CD14-positive monocyte (primary cell): ENCODE measurements at regions not wholly inside any gene's neighbourhood (a gene's known extent, or its start where the extent isn't known, plus 50 kb on each side); places are given as distances from the start of the nearest gene placed in this dataset.

Source experiments
- DNase-seq, 3 donors: peaks; one replicate each; pipeline ENCODE4 v3.0.0-alpha.2; 2011 to 2022
- H2AFZ ChIP-seq: 2 replicates; pipeline ENCODE4 v1.6.0; 2012; ENCODE audit warnings: mild to moderate bottlenecking, low read depth, low read length, inconsistent platforms; ENCODE audit not compliant: insufficient read depth, poor library complexity, severe bottlenecking
- H3K27ac ChIP-seq, 2 donors: 1 replicate in 1 of 2; 2 replicates in 1 of 2; pipeline ENCODE4 v1.5.1; 2012 to 2013; ENCODE audit warnings: low read length in 2 of 2, control low read depth in 1 of 2, inconsistent platforms in 1 of 2, low read depth in 1 of 2, mild to moderate bottlenecking in 1 of 2
- H3K27me3 ChIP-seq, 2 donors: one replicate each; pipeline versions ENCODE4 v1.6.0 to v1.6.1; 2011 to 2013; ENCODE audit warnings: low read length in 2 of 2; ENCODE audit not compliant: control insufficient read depth in 2 of 2, insufficient read depth in 2 of 2
- H3K36me3 ChIP-seq, 2 donors: replicated peaks in 1 of 2; 1 replicate in 1 of 2; 2 replicates in 1 of 2; pipeline versions ENCODE4 v1.5.1 to v1.6.1; 2012 to 2013; ENCODE audit warnings: low read length in 2 of 2, control low read depth in 1 of 2, inconsistent platforms in 1 of 2, mild to moderate bottlenecking in 1 of 2; ENCODE audit not compliant: insufficient read depth in 2 of 2, control insufficient read depth in 1 of 2
- H3K4me1 ChIP-seq, 2 donors: 1 replicate in 1 of 2; 2 replicates in 1 of 2; pipeline versions ENCODE4 v1.5.1 to v1.6.1; 2012 to 2013; ENCODE audit warnings: low read length in 2 of 2, control low read depth in 1 of 2, inconsistent platforms in 1 of 2, mild to moderate bottlenecking in 1 of 2, moderate library complexity in 1 of 2; ENCODE audit not compliant: insufficient read depth in 2 of 2, control insufficient read depth in 1 of 2
- H3K4me2 ChIP-seq: replicated peaks from 2 replicates; pipeline ENCODE3; 2012; ENCODE audit warnings: low read length, moderate library complexity, mild to moderate bottlenecking; ENCODE audit not compliant: poor library complexity, severe bottlenecking; ENCODE audit errors: extremely low read depth
- H3K4me3 ChIP-seq, 3 experiments: fragments of 200-600 bp in 1 of 3; sonication (generic) in 1 of 3; replicated peaks in 1 of 3; 1 replicate in 2 of 3; 2 replicates in 1 of 3; pipeline ENCODE4 v1.5.1; 2011 to 2013; ENCODE audit warnings: low read length in 3 of 3, mild to moderate bottlenecking in 3 of 3, control low read depth in 2 of 3, low read depth in 2 of 3, inconsistent platforms in 1 of 3, moderate library complexity in 1 of 3
- H3K79me2 ChIP-seq: 2 replicates; pipeline ENCODE4 v1.6.0; 2012; ENCODE audit warnings: mild to moderate bottlenecking, control low read depth, inconsistent platforms, low read length, moderate library complexity; ENCODE audit not compliant: insufficient read depth
- H3K9ac ChIP-seq: 2 replicates; pipeline ENCODE4 v1.6.0; 2017; ENCODE audit warnings: low read length, mild to moderate bottlenecking; ENCODE audit not compliant: insufficient read depth, poor library complexity, severe bottlenecking
- H3K9me3 ChIP-seq, 2 donors: replicated peaks in 1 of 2; 1 replicate in 1 of 2; 2 replicates in 1 of 2; pipeline versions ENCODE4 v1.5.1 to v1.6.1; 2012 to 2013; ENCODE audit warnings: low read length in 2 of 2, control low read depth in 1 of 2; ENCODE audit not compliant: control insufficient read depth in 1 of 2, insufficient read depth in 1 of 2
- H4K20me1 ChIP-seq: 2 replicates; pipeline ENCODE4 v1.6.0; 2012; ENCODE audit warnings: mild to moderate bottlenecking, low read length, control low read depth, moderate library complexity; ENCODE audit not compliant: insufficient read depth
- H3K27ac Mint-ChIP-seq, 7 donors: one replicate each; pipeline ENCODE4 v1.8.0; 2020; ENCODE audit warnings: mild to moderate bottlenecking in 7 of 7, mixed read lengths in 7 of 7, moderate library complexity in 6 of 7, inconsistent platforms in 2 of 7
- H3K27me3 Mint-ChIP-seq, 3 donors: one replicate each; pipeline ENCODE4 v1.8.0; 2021 to 2022; ENCODE audit warnings: low read depth in 3 of 3, mild to moderate bottlenecking in 3 of 3, mixed read lengths in 3 of 3, moderate library complexity in 3 of 3, inconsistent platforms in 1 of 3
- H3K36me3 Mint-ChIP-seq, 2 donors: one replicate each; pipeline ENCODE4 v1.8.0; 2020; ENCODE audit warnings: mixed read lengths in 2 of 2, inconsistent platforms in 1 of 2, mild to moderate bottlenecking in 1 of 2
- H3K4me1 Mint-ChIP-seq: one replicate; pipeline ENCODE4 v1.8.0; 2020; ENCODE audit warnings: mild to moderate bottlenecking, mixed read lengths
- H3K4me3 Mint-ChIP-seq, 2 donors: one replicate each; pipeline ENCODE4 v1.8.0; 2020; ENCODE audit warnings: mild to moderate bottlenecking in 2 of 2, mixed read lengths in 2 of 2, moderate library complexity in 1 of 2
- H3K9me3 Mint-ChIP-seq, 7 donors: one replicate each; pipeline ENCODE4 v1.8.0; 2020 to 2022; ENCODE audit warnings: mixed read lengths in 7 of 7, mild to moderate bottlenecking in 6 of 7, moderate library complexity in 6 of 7, inconsistent platforms in 2 of 7
- CTCF ChIP-seq: fragments of 200-600 bp; IDR thresholded peaks from one replicate; pipeline ENCODE4 v1.8.0; 2022; ENCODE audit warnings: antibody characterized with exemption, mild to moderate bottlenecking
- WGBS: methylation state at CpG from one replicate; pipeline ENCODE4 v1.1.5; 2013; ENCODE audit warnings: missing lambda C conversion rate; ENCODE audit not compliant: insufficient coverage; 5-methylcytosine and 5-hydroxymethylcytosine counted together
- intact Hi-C, 2 donors: fragments of 100-400 bp; cut with micrococcal nuclease; formaldehyde crosslinking; loops; one replicate each; pipeline versions ENCODE4 v1.15.0 to v1.15.1; 2023

GRCh38 chr1:222019029-222019428, 277.1 kb upstream of the DUSP10 start:
- Histone ChIP-seq H3K4me2 (no peak overlapping the region), H2AFZ (no peak overlapping the region), H3K4me1 (no peaks in the 10 kb centered on the region), H3K9ac (no peak overlapping the region), H3K27ac (no peak overlapping the region), H3K79me2 (no peaks in the 10 kb centered on the region), H3K9me3 (no peaks in the 10 kb centered on the region), H4K20me1 (no peaks in the 10 kb centered on the region), H3K4me3 (no peak overlapping the region), H3K36me3 (no peaks in the 10 kb centered on the region), H3K27me3 (no peaks in the 10 kb centered on the region)
- Mint-ChIP-seq H3K27ac (no peak overlapping the region), H3K27me3 (no peaks in the 10 kb centered on the region), H3K9me3 (peaks cover 0 to 3% (median 0%) of the 10 kb centered on the region in 7 donors), H3K4me1 (no peaks in the 10 kb centered on the region), H3K4me3 (no peak overlapping the region), H3K36me3 (no peaks in the 10 kb centered on the region)
- no peak for DNase-seq
- intact Hi-C loops = no loop called here
- WGBS = no CpG with 5 or more reads among the region's 3 CpGs
- TF ChIP-seq CTCF = no peak

- 92% methylated on average over 2 of the region's 3 CpGs for WGBS
- no peak overlapping the region for H3K27ac Mint-ChIP-seq
- H3K4me2 ChIP-seq = no peak overlapping the region
- intact Hi-C loops = no loop called here
- H3K36me3 Mint-ChIP-seq = no peaks in the 10 kb centered on the region
- H3K79me2 ChIP-seq = no peaks in the 10 kb centered on the region
- no peak overlapping the region for H3K27ac ChIP-seq
- no peaks in the 10 kb centered on the region for H3K9me3 ChIP-seq
- H3K9ac ChIP-seq = no peak overlapping the region
- H3K27me3 ChIP-seq = no peaks in the 10 kb centered on the region
- H3K9me3 Mint-ChIP-seq = peaks cover 0 to 1% (median 0%) of the 10 kb centered on the region in 7 donors
- H3K4me1 Mint-ChIP-seq = no peaks in the 10 kb centered on the region
- no peak for TF ChIP-seq CTCF
- no peaks in the 10 kb centered on the region for H3K36me3 ChIP-seq
- H3K4me3 Mint-ChIP-seq = no peak overlapping the region
- no peak overlapping the region for H2AFZ ChIP-seq
- H3K4me1 ChIP-seq = no peaks in the 10 kb centered on the region
- no peak overlapping the region for H3K4me3 ChIP-seq
- no peaks in the 10 kb centered on the region for H3K27me3 Mint-ChIP-seq
- H4K20me1 ChIP-seq = no peaks in the 10 kb centered on the region
- DNase-seq = no peak
Measured at GRCh38 chr1:222018041-222018440, 276.2 kb upstream of the DUSP10 start.
